IMR-90 (cell line): ENCODE measurements at regions not wholly inside any gene's neighbourhood (a gene's known extent, or its start where the extent isn't known, plus 50 kb on each side); places are given as distances from the start of the nearest gene placed in this dataset.
"Not testable (repeated sequence)": the region's sequence is repeated elsewhere in the genome, so short reads cannot be mapped to it uniquely, and the experiment has no call there.

Source experiments
- ATAC-seq: fragments of 200-7000 bp; cut with Tn5 transposase; 2 replicates; pipeline ENCODE4 v1.9.1; 2020; ENCODE audit warnings: low read depth, mild to moderate bottlenecking, moderate library complexity
- BruUV-seq: library from RNA; stranded (reverse); fragments of 400-500 nt; replicated peaks from 2 replicates; lab custom pipeline; 2021; lab: Mats Ljungman, UMichigan
- CTCF ChIA-PET: fragments of 300-600 bp; formaldehyde crosslinking; extraction: SDS; loops from one replicate; lab custom pipeline; 2021; ENCODE audit warnings: antibody characterized with exemption; lab: Yijun Ruan, JAX
- POLR2A ChIA-PET: fragments of 300-600 bp; sonication (Branson Sonifier 250); formaldehyde crosslinking; loops from one replicate; lab custom pipeline; 2022; ENCODE audit warnings: antibody characterized with exemption; ENCODE audit not compliant: unreplicated experiment; lab: Charles Lee
- DNase-seq: peaks from one replicate; pipeline ENCODE4 v3.0.0; 2013
- H2AFZ ChIP-seq: replicated peaks from 2 replicates; pipeline ENCODE3; 2013; ENCODE audit warnings: low read length, mild to moderate bottlenecking; ENCODE audit not compliant: poor library complexity
- H2AK5ac ChIP-seq: 2 replicates; pipeline ENCODE4 v1.6.1; 2013; ENCODE audit warnings: low read depth, low read length, inconsistent platforms
- H2AK9ac ChIP-seq: replicated peaks from 2 replicates; pipeline ENCODE3; 2013; ENCODE audit warnings: mild to moderate bottlenecking, low read depth, low read length, moderate library complexity; ENCODE audit not compliant: poor library complexity
- H2BK120ac ChIP-seq: 2 replicates; pipeline ENCODE4 v1.6.1; 2013; ENCODE audit warnings: low read depth, low read length, inconsistent platforms
- H2BK15ac ChIP-seq: 3 replicates; pipeline ENCODE4 v1.6.1; 2013; ENCODE audit warnings: low read depth, low read length, inconsistent platforms
- H2BK20ac ChIP-seq: 2 replicates; pipeline ENCODE4 v1.6.1; 2013; ENCODE audit warnings: low read depth, mild to moderate bottlenecking, inconsistent platforms, low read length, moderate library complexity
- H2BK5ac ChIP-seq: 2 replicates; pipeline ENCODE4 v1.6.1; 2013; ENCODE audit warnings: mild to moderate bottlenecking, low read depth, low read length, inconsistent platforms; ENCODE audit not compliant: poor library complexity, severe bottlenecking
- H3K14ac ChIP-seq: replicated peaks from 2 replicates; pipeline ENCODE4 v1.6.1; 2013; ENCODE audit warnings: low read depth, low read length, inconsistent platforms
- H3K18ac ChIP-seq: 2 replicates; pipeline ENCODE4 v1.6.1; 2013; ENCODE audit warnings: low read depth, low read length, control low read depth
- H3K23ac ChIP-seq: 2 replicates; pipeline ENCODE4 v1.6.1; 2013; ENCODE audit warnings: low read depth, low read length, inconsistent platforms
- H3K27ac ChIP-seq: 2 replicates; pipeline ENCODE4 v1.5.1; 2013; ENCODE audit warnings: mild to moderate bottlenecking, control low read depth, low read length; ENCODE audit not compliant: insufficient read depth
- H3K27me3 ChIP-seq: 2 replicates; pipeline ENCODE4 v1.6.1; 2013; ENCODE audit warnings: low read length; ENCODE audit not compliant: control insufficient read depth, insufficient read depth
- H3K36me3 ChIP-seq: 2 replicates; pipeline ENCODE4 v1.6.1; 2013; ENCODE audit warnings: low read length, mixed read lengths; ENCODE audit not compliant: control insufficient read depth, insufficient read depth
- H3K4ac ChIP-seq: 2 replicates; pipeline ENCODE4 v1.6.1; 2013; ENCODE audit warnings: low read depth, low read length, inconsistent platforms
- H3K4me1 ChIP-seq: 2 replicates; pipeline ENCODE4 v1.6.1; 2013; ENCODE audit warnings: low read length, mixed read lengths; ENCODE audit not compliant: control insufficient read depth, insufficient read depth
- H3K4me2 ChIP-seq: 2 replicates; pipeline ENCODE4 v1.6.1; 2013; ENCODE audit warnings: low read depth, mild to moderate bottlenecking, control low read depth, low read length, moderate library complexity
- H3K4me3 ChIP-seq: 2 replicates; pipeline ENCODE4 v1.5.1; 2013; ENCODE audit warnings: low read depth, mild to moderate bottlenecking, control low read depth, low read length, moderate library complexity; ENCODE audit not compliant: insufficient read depth
- H3K56ac ChIP-seq: 2 replicates; pipeline ENCODE4 v1.6.1; 2013; ENCODE audit warnings: low read length, inconsistent platforms; ENCODE audit not compliant: insufficient read depth; ENCODE audit errors: extremely low read depth
- H3K79me1 ChIP-seq, 2 experiments: 2 replicates each; pipeline ENCODE4 v1.6.1; 2013; ENCODE audit warnings: low read length in 2 of 2, inconsistent platforms in 1 of 2, low read depth in 1 of 2
- H3K9ac ChIP-seq: 2 replicates; pipeline ENCODE4 v1.6.1; 2013; ENCODE audit warnings: low read depth, low read length, control low read depth
- H3K9me1 ChIP-seq: 2 replicates; pipeline ENCODE4 v1.6.1; 2013; ENCODE audit warnings: low read length, inconsistent platforms; ENCODE audit not compliant: insufficient read depth
- H3K9me3 ChIP-seq: 2 replicates; pipeline ENCODE4 v1.6.1; 2013; ENCODE audit warnings: low read length; ENCODE audit not compliant: control insufficient read depth, insufficient read depth
- H4K20me1 ChIP-seq: 2 replicates; pipeline ENCODE4 v1.6.1; 2013; ENCODE audit warnings: low read length, inconsistent platforms; ENCODE audit not compliant: insufficient read depth
- H4K5ac ChIP-seq: 2 replicates; pipeline ENCODE4 v1.6.1; 2013; ENCODE audit warnings: mild to moderate bottlenecking, low read depth, low read length, control low read depth
- H4K8ac ChIP-seq, 2 experiments: 2 replicates each; pipeline ENCODE4 v1.6.1; 2013; ENCODE audit warnings: low read depth in 2 of 2, low read length in 2 of 2, control low read depth in 1 of 2, inconsistent platforms in 1 of 2
- H4K91ac ChIP-seq: 2 replicates; pipeline ENCODE4 v1.6.1; 2013; ENCODE audit warnings: low read depth, low read length, inconsistent platforms; ENCODE audit not compliant: insufficient read depth
- MXI1 ChIP-seq: IDR thresholded peaks from 2 replicates; pipeline ENCODE4 v1.6.1; 2012; ENCODE audit warnings: low read depth, mild to moderate bottlenecking, low read length, moderate library complexity, borderline replicate concordance
- USF2 ChIP-seq: fragments of 150-350 bp; IDR thresholded peaks from 2 replicates; pipeline ENCODE4 v1.6.1; 2017; ENCODE audit warnings: mild to moderate bottlenecking, antibody characterized with exemption, low read length, low read depth
- WGBS, 2 experiments: methylation state at CpG; one replicate each; pipeline versions ENCODE4 v1.1.5 to v1.1.7; 2013; ENCODE audit warnings: missing lambda C conversion rate in 2 of 2; ENCODE audit not compliant: insufficient read length in 1 of 2; ENCODE audit errors: extremely low coverage in 2 of 2; 5-methylcytosine and 5-hydroxymethylcytosine counted together
- dilution Hi-C: fragments of 300-500 bp; cut with HindIII; formaldehyde crosslinking; loops from one replicate; pipeline ENCODE4 v1.14.3; 2018; ENCODE audit warnings: low sequenced_read_pairs; ENCODE audit not compliant: unreplicated experiment
- in situ Hi-C: fragments of 300-500 bp; cut with MboI; formaldehyde crosslinking; loops from 3 replicates; pipeline ENCODE4 v1.14.3; 2019; ENCODE audit warnings: low sequenced_read_pairs, inconsistent platforms, mixed read lengths
- intact Hi-C: fragments of 100-400 bp; cut with micrococcal nuclease; formaldehyde crosslinking; loops from 2 replicates; pipeline ENCODE4 v1.10.0; 2022

DNA sequence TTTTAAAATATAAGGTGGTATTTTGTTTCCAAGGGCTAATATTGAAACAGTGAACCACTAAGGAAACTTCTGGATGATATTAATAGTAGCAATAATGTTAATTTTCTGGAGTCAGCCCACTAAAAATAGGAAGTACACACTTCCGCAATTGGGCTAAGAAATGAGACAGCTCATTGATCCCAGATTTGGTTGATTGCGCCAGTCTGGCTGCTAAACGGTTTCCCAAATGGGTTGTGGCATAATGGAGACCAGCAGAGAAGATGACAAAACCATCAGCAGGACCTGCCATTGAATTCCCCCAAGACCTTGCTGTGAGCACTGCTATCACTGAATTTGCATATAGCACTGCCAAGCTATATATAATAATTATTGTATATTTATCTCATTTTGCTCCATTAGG, 71.2 kb upstream of the SGK1 start:
- Histone ChIP-seq H3K14ac (no peak overlapping the region), H2AK5ac (no peak overlapping the region), H3K4me3 (no peak overlapping the region), H4K8ac (no peak overlapping the region), H3K27me3 (no peaks in the 10 kb centered on the region), H2AFZ (no peak overlapping the region), H4K91ac (no peak overlapping the region), H2BK5ac (no peak overlapping the region), H2BK20ac (no peak overlapping the region), H3K4me1 (no peaks in the 10 kb centered on the region), H2AK9ac (no peak overlapping the region), H3K36me3 (no peaks in the 10 kb centered on the region), H3K9me1 (no peaks in the 10 kb centered on the region), H2BK120ac (no peak overlapping the region), H3K23ac (no peak overlapping the region), H3K9ac (no peak overlapping the region), H3K27ac (no peak overlapping the region), H3K18ac (no peak overlapping the region), H4K20me1 (no peaks in the 10 kb centered on the region), H3K9me3 (no peaks in the 10 kb centered on the region), H3K56ac (no peak overlapping the region), H4K5ac (no peak overlapping the region), H3K4me2 (no peak overlapping the region), H3K79me1 (no peaks in the 10 kb centered on the region), H2BK15ac (no peak overlapping the region), H3K4ac (no peak overlapping the region)
- DNase-seq (no peak), ATAC-seq (no peak)
- dilution Hi-C loops: no loop called here
- in situ Hi-C loops: no loop called here
- TF ChIP-seq USF2 (no peak), MXI1 (no peak)
- WGBS, 2 experiments: no CpG with 5 or more reads among the region's 3 CpGs
- ChIA-PET POLR2A (no interaction called here), CTCF (no interaction called here)
- no TSS peak for BruUV-seq
- intact Hi-C loops: no loop called here

GRCh38 chr6:134386482-134386881, 68.6 kb upstream of the SGK1 start:
- H4K20me1 ChIP-seq, POLR2A ChIA-PET, in situ Hi-C loops, dilution Hi-C loops, H2BK5ac ChIP-seq, H3K79me1 ChIP-seq, intact Hi-C loops, H3K9ac ChIP-seq, DNase-seq, H3K27me3 ChIP-seq, H4K5ac ChIP-seq, H3K4me2 ChIP-seq, H2AFZ ChIP-seq, H2BK15ac ChIP-seq, H3K18ac ChIP-seq, H3K14ac ChIP-seq, H3K4ac ChIP-seq, H2AK9ac ChIP-seq, H4K91ac ChIP-seq, H3K9me3 ChIP-seq, H3K4me1 ChIP-seq, H3K9me1 ChIP-seq, H3K56ac ChIP-seq, H3K36me3 ChIP-seq, CTCF ChIA-PET, H3K4me3 ChIP-seq, H2BK20ac ChIP-seq, H2AK5ac ChIP-seq, ATAC-seq, H3K27ac ChIP-seq, H4K8ac ChIP-seq, H3K23ac ChIP-seq, H2BK120ac ChIP-seq, BruUV-seq: not testable (repeated sequence)
- WGBS, 2 experiments: no CpG with 5 or more reads among the region's 6 CpGs
